Tibial nerve (tissue), 4 donors: ENCODE measurements at regions not wholly inside any gene's neighbourhood (a gene's known extent, or its start where the extent isn't known, plus 50 kb on each side); places are given as distances from the start of the nearest gene placed in this dataset.
"Not testable (repeated sequence)": the region's sequence is repeated elsewhere in the genome, so short reads cannot be mapped to it uniquely, and the experiment has no call there.

Source experiments
- DNase-seq, 2 donors: peaks; one replicate each; pipeline ENCODE4 v3.0.0-alpha.2; 2019; ENCODE audit warnings: low spot score in 2 of 2
- H3K27ac ChIP-seq, 4 donors: fragments of 200-600 bp; sonication (generic) in 3 of 4; one replicate each; pipeline ENCODE4 v1.5.1; 2017 to 2019; ENCODE audit warnings: mild to moderate bottlenecking in 1 of 4
- H3K27me3 ChIP-seq, 2 donors: fragments of 200-600 bp; sonication (generic) in 1 of 2; one replicate each; pipeline versions ENCODE4 v1.5.1 to v1.6.0; 2017 to 2019
- H3K36me3 ChIP-seq, 3 donors: fragments of 200-600 bp; sonication (generic); one replicate each; pipeline ENCODE4 v1.5.1; 2018 to 2019
- H3K4me1 ChIP-seq, 4 donors: fragments of 200-600 bp; sonication (generic) in 3 of 4; one replicate each; pipeline ENCODE4 v1.5.1; 2017 to 2019
- H3K4me3 ChIP-seq, 4 donors: fragments of 200-600 bp; sonication (generic) in 3 of 4; one replicate each; pipeline ENCODE4 v1.5.1; 2017 to 2019; ENCODE audit warnings: mild to moderate bottlenecking in 1 of 4, moderate library complexity in 1 of 4
- H3K9me3 ChIP-seq, 4 donors: fragments of 200-600 bp; sonication (generic) in 3 of 4; one replicate each; pipeline ENCODE4 v1.5.1; 2017 to 2019
- CTCF ChIP-seq, 5 experiments: fragments of 200-600 bp in 3 of 5; fragments of 450-650 bp in 2 of 5; sonication (generic) in 3 of 5; IDR thresholded peaks; one replicate each; pipeline ENCODE4 v1.5.1; 2016 to 2019; ENCODE audit warnings: antibody characterized with exemption in 5 of 5, mild to moderate bottlenecking in 3 of 5, moderate library complexity in 2 of 5
- EP300 ChIP-seq, 2 donors: sonication (generic); formaldehyde crosslinking; IDR thresholded peaks; one replicate each; pipeline ENCODE4 v1.6.1; 2017; ENCODE audit warnings: antibody characterized with exemption in 2 of 2, mild to moderate bottlenecking in 1 of 2
- POLR2A ChIP-seq, 2 donors: fragments of 450-650 bp; IDR thresholded peaks; one replicate each; pipeline ENCODE4 v1.6.1; 2017; ENCODE audit warnings: antibody characterized with exemption in 2 of 2, mild to moderate bottlenecking in 2 of 2, moderate library complexity in 2 of 2
- WGBS, 2 donors: methylation state at CpG; one replicate each; pipeline ENCODE4 v1.1.5; 2018; 5-methylcytosine and 5-hydroxymethylcytosine counted together

GRCh38 chr11:82041764-82042163 is 691.9 kb downstream of the FAM181B start:
- Histone ChIP-seq H3K4me3 (no peak overlapping the region), H3K9me3 (no peaks in the 10 kb centered on the region), H3K4me1 (no peaks in the 10 kb centered on the region), H3K27me3 (no peaks in the 10 kb centered on the region), H3K27ac (no peak overlapping the region), H3K36me3 (no peaks in the 10 kb centered on the region)
- 86 to 89% methylated on average over 6 of the region's 6 CpGs for WGBS, 2 donors
- TF ChIP-seq CTCF (IDR thresholded peaks at IDR 0.05) (no peak), POLR2A (IDR thresholded peaks at IDR 0.05) (no peak), EP300 (IDR thresholded peaks at IDR 0.05) (no peak)
- no peak for DNase-seq

GRCh38 chr11:82038154-82038553 is 695.5 kb downstream of the FAM181B start:
- WGBS, 2 donors: 75 to 78% methylated on average over 2 of the region's 2 CpGs
- Histone ChIP-seq H3K9me3 (no peaks in the 10 kb centered on the region), H3K36me3 (no peaks in the 10 kb centered on the region), H3K4me1 (no peaks in the 10 kb centered on the region), H3K27me3 (no peaks in the 10 kb centered on the region), H3K4me3 (no peak overlapping the region), H3K27ac (no peak overlapping the region)
- TF ChIP-seq EP300 (IDR thresholded peaks at IDR 0.05): no peak
- TF ChIP-seq CTCF (IDR thresholded peaks at IDR 0.05): no peak
- TF ChIP-seq POLR2A (IDR thresholded peaks at IDR 0.05): no peak
- DNase-seq: no peak

- TF ChIP-seq POLR2A (IDR thresholded peaks at IDR 0.05) (no peak), CTCF (IDR thresholded peaks at IDR 0.05) (no peak), EP300 (IDR thresholded peaks at IDR 0.05) (no peak)
- Histone ChIP-seq H3K9me3 (no peaks in the 10 kb centered on the region), H3K4me1 (no peaks in the 10 kb centered on the region), H3K4me3 (no peak overlapping the region), H3K27ac (no peak overlapping the region), H3K36me3 (no peaks in the 10 kb centered on the region), H3K27me3 (no peaks in the 10 kb centered on the region)
- DNase-seq: no peak
- 16 to 26% methylated on average over 1 of the region's 1 CpG for WGBS, 2 donors
These were observed 699.1 kb downstream of the FAM181B start for GRCh38 chr11:82034527-82034926.

GRCh38 chr11:82027335-82027734 is 706.3 kb downstream of the FAM181B start:
- 85 to 88% methylated on average over 9 of the region's 9 CpGs for WGBS, 2 donors
- H3K36me3 ChIP-seq, H3K4me3 ChIP-seq, H3K27ac ChIP-seq, H3K9me3 ChIP-seq, H3K4me1 ChIP-seq, H3K27me3 ChIP-seq, DNase-seq: not testable (repeated sequence)

GRCh38 chr11:82024760-82025159 is 708.9 kb downstream of the FAM181B start:
- H3K27ac ChIP-seq: no peak overlapping the region
- 47 to 58% methylated on average over 1 of the region's 1 CpG for WGBS, 2 donors
- H3K27me3 ChIP-seq: no peaks in the 10 kb centered on the region
- H3K36me3 ChIP-seq: no peaks in the 10 kb centered on the region
- no peak for DNase-seq
- no peak overlapping the region for H3K4me3 ChIP-seq
- no peaks in the 10 kb centered on the region for H3K4me1 ChIP-seq
- H3K9me3 ChIP-seq: no peaks in the 10 kb centered on the region
- TF ChIP-seq EP300 (IDR thresholded peaks at IDR 0.05) (no peak), POLR2A (IDR thresholded peaks at IDR 0.05) (no peak), CTCF (IDR thresholded peaks at IDR 0.05) (no peak)

- 71 to 81% methylated on average over 3 of the region's 3 CpGs for WGBS, 2 donors
- DNase-seq: no peak
- no peak overlapping the region for H3K27ac ChIP-seq
- no peaks in the 10 kb centered on the region for H3K27me3 ChIP-seq
- no peaks in the 10 kb centered on the region for H3K4me1 ChIP-seq
- H3K36me3 ChIP-seq: no peaks in the 10 kb centered on the region
- H3K4me3 ChIP-seq: no peak overlapping the region
- TF ChIP-seq EP300 (IDR thresholded peaks at IDR 0.05) (no peak), POLR2A (IDR thresholded peaks at IDR 0.05) (no peak), CTCF (IDR thresholded peaks at IDR 0.05) (no peak)
- H3K9me3 ChIP-seq: no peaks in the 10 kb centered on the region
These were observed 721.4 kb downstream of the FAM181B start for GRCh38 chr11:82012276-82012675.
